NOMO-1 (cell line): ENCODE measurements at regions not wholly inside any gene's neighbourhood (a gene's known extent, or its start where the extent isn't known, plus 50 kb on each side); places are given as distances from the start of the nearest gene placed in this dataset.
"Not testable (repeated sequence)": the region's sequence is repeated elsewhere in the genome, so short reads cannot be mapped to it uniquely, and the experiment has no call there.

Experiments used
- DNase-seq, 2 experiments: peaks; one replicate each; lab custom pipeline; 2025; ENCODE audit not compliant: unreplicated experiment in 2 of 2; lab: John Stamatoyannopoulos, UW

- no peak for DNase-seq
These were observed 1609.0 kb upstream of the AGA start for GRCh38 chr4:179051206-179051605.

- DNase-seq = no peak
These were observed 1617.2 kb upstream of the AGA start for GRCh38 chr4:179059396-179059795.

GRCh38 chr4:179066254-179066653, 1624.0 kb upstream of the AGA start:
- not testable (repeated sequence) for DNase-seq

GRCh38 chr4:179071131-179071530, 1628.9 kb upstream of the AGA start:
- DNase-seq = no peak

GRCh38 chr4:179076865-179077264, 1634.6 kb upstream of the AGA start:
- no peak for DNase-seq

- DNase-seq = peak in 1 of 2 experiments; percentile 26
These were observed 1653.5 kb upstream of the AGA start for GRCh38 chr4:179095585-179096221.

GRCh38 chr4:179097741-179098140, 1655.5 kb upstream of the AGA start:
- DNase-seq = peak in 1 of 2 experiments; percentile 9

- no peak for DNase-seq
These were observed 1668.1 kb upstream of the AGA start for GRCh38 chr4:179110356-179110755.

- DNase-seq = no peak
These were observed 1668.6 kb upstream of the AGA start for GRCh38 chr4:179110816-179111215.

- DNase-seq = no peak
These were observed 1670.4 kb upstream of the AGA start for GRCh38 chr4:179112441-179113170.

GRCh38 chr4:179114615-179115014, 1672.4 kb upstream of the AGA start:
- no peak for DNase-seq

GRCh38 chr4:179116011-179116410, 1673.8 kb upstream of the AGA start:
- no peak for DNase-seq

- DNase-seq = no peak
These were observed 1674.3 kb upstream of the AGA start for GRCh38 chr4:179116581-179116980.

GRCh38 chr4:179123084-179123483, 1680.8 kb upstream of the AGA start:
- no peak for DNase-seq

GRCh38 chr4:179124419-179124818, 1682.2 kb upstream of the AGA start:
- no peak for DNase-seq

GRCh38 chr4:179124957-179125356, 1682.7 kb upstream of the AGA start:
- no peak for DNase-seq

- DNase-seq = no peak
These were observed 1683.6 kb upstream of the AGA start for GRCh38 chr4:179125870-179126269.

- no peak for DNase-seq
These were observed 1686.1 kb upstream of the AGA start for GRCh38 chr4:179128299-179128698.

- no peak for DNase-seq
These were observed 1688.0 kb upstream of the AGA start for GRCh38 chr4:179130122-179130714.

- no peak for DNase-seq
These were observed 1703.7 kb upstream of the AGA start for GRCh38 chr4:179145746-179146525.

- DNase-seq = no peak
These were observed 1709.5 kb upstream of the AGA start for GRCh38 chr4:179151770-179152169.
